Hepatocyte (in vitro differentiated cells): ENCODE measurements at regions not wholly inside any gene's neighbourhood (a gene's known extent, or its start where the extent isn't known, plus 50 kb on each side); places are given as distances from the start of the nearest gene placed in this dataset.

Experiments
- CTCF ChIP-seq: fragments of 200-600 bp; sonication (generic); IDR thresholded peaks from 2 replicates; pipeline ENCODE4 v1.5.1; 2016; ENCODE audit warnings: antibody characterized with exemption, mild to moderate bottlenecking; ENCODE audit not compliant: poor library complexity
- EZH2 ChIP-seq: fragments of 200-600 bp; sonication (generic); IDR thresholded peaks from 2 replicates; pipeline ENCODE4 v1.6.1; 2016; ENCODE audit warnings: antibody characterized with exemption, mild to moderate bottlenecking, borderline replicate concordance
- EZH2phosphoT487 ChIP-seq: fragments of 200-600 bp; sonication (generic); IDR thresholded peaks from one replicate; pipeline ENCODE4 v1.6.1; 2018; ENCODE audit warnings: antibody characterized with exemption, mild to moderate bottlenecking, low read depth, moderate library complexity; ENCODE audit not compliant: unreplicated experiment, severe bottlenecking

DNA sequence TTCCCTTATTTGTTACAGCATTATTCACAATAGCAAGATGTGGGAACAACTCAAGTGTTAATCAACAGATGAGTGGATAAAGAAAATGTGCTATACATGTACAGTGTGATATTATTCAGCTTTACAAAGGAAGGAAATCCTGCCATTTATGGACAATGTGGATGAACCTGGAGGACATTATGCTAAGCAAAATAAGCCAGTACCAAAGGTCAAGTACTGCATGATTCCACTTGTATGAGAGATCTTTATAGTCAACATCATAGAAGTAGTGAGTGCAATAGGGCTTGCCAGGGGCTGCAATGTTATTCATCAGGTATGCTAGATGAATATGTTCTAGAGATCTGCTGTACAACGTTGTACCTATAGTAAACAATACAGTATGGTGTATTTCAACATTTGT is 138.5 kb upstream of the AGR3 start:
- no peak for TF ChIP-seq CTCF
- no peak for TF ChIP-seq EZH2
- no peak for TF ChIP-seq EZH2phosphoT487
